ENCODE measurements at regions not wholly inside any gene's neighbourhood (a gene's known extent, or its start where the extent isn't known, plus 50 kb on each side); places are given as distances from the start of the nearest gene placed in this dataset.

- TF ChIP-seq CTCF (IDR thresholded peaks at IDR 0.05) = no peak
Measured at GRCh38 chr7:91690541-91691070, 189.9 kb downstream of the MTERF1 start.

GRCh38 chr7:91691865-91692264 lies 188.6 kb downstream of the MTERF1 start:
- TF ChIP-seq CTCF (IDR thresholded peaks at IDR 0.05) = no peak

GRCh38 chr7:91692800-91693199 lies 187.7 kb downstream of the MTERF1 start:
- TF ChIP-seq CTCF (IDR thresholded peaks at IDR 0.05) = no peak

GRCh38 chr7:91694351-91694841 lies 186.1 kb downstream of the MTERF1 start:
- no peak for TF ChIP-seq CTCF (IDR thresholded peaks at IDR 0.05)

- TF ChIP-seq CTCF (IDR thresholded peaks at IDR 0.05) = no peak
Measured at GRCh38 chr7:91710881-91711280, 169.6 kb downstream of the MTERF1 start.

- no peak for TF ChIP-seq CTCF (IDR thresholded peaks at IDR 0.05)
Measured at GRCh38 chr7:91713669-91714068, 166.8 kb downstream of the MTERF1 start.

GRCh38 chr7:91717681-91718470 lies 162.6 kb downstream of the MTERF1 start:
- no peak for TF ChIP-seq CTCF (IDR thresholded peaks at IDR 0.05)
